ENCODE measurements at regions not wholly inside any gene's neighbourhood (a gene's known extent, or its start where the extent isn't known, plus 50 kb on each side); places are given as distances from the start of the nearest gene placed in this dataset.

DNA sequence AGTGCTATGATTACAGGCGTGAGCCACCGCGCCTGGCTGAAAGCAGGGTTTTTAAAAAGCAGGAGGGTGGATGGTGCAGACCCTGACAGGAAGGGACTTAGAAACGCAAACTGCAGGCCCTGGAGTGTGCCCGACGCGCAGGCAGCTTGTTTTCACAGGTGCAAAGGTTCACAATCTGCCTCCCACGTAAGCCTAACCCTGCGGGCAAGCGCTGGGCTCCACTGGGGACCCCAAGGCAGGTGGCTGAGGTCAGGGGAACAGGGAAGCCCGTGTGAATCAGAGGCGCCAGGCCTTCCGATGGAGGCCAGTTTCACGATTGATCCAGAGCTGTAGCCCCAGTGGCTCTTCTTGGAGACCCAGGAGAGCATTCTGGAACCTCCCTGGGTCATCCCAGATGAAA lies 256.3 kb downstream of the BRD1 start:
- Mint-ChIP-seq H3K36me3 (ENCODE audit: low read depth) (no peaks in the 10 kb centered on the region), H3K27ac (no peak overlapping the region), H3K4me3 (no peak overlapping the region), H3K9me3 (no peaks in the 10 kb centered on the region), H3K27me3 (ENCODE audit: low read depth) (peaks cover 6% of the 10 kb centered on the region), H3K4me1 (no peaks in the 10 kb centered on the region)
- TF ChIP-seq, protein P1, sequence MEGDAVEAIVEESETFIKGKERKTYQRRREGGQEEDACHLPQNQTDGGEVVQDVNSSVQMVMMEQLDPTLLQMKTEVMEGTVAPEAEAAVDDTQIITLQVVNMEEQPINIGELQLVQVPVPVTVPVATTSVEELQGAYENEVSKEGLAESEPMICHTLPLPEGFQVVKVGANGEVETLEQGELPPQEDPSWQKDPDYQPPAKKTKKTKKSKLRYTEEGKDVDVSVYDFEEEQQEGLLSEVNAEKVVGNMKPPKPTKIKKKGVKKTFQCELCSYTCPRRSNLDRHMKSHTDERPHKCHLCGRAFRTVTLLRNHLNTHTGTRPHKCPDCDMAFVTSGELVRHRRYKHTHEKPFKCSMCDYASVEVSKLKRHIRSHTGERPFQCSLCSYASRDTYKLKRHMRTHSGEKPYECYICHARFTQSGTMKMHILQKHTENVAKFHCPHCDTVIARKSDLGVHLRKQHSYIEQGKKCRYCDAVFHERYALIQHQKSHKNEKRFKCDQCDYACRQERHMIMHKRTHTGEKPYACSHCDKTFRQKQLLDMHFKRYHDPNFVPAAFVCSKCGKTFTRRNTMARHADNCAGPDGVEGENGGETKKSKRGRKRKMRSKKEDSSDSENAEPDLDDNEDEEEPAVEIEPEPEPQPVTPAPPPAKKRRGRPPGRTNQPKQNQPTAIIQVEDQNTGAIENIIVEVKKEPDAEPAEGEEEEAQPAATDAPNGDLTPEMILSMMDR (IDR thresholded peaks at IDR 0.05; ENCODE audit: unreplicated experiment in 3 of 3), result no peak

DNA sequence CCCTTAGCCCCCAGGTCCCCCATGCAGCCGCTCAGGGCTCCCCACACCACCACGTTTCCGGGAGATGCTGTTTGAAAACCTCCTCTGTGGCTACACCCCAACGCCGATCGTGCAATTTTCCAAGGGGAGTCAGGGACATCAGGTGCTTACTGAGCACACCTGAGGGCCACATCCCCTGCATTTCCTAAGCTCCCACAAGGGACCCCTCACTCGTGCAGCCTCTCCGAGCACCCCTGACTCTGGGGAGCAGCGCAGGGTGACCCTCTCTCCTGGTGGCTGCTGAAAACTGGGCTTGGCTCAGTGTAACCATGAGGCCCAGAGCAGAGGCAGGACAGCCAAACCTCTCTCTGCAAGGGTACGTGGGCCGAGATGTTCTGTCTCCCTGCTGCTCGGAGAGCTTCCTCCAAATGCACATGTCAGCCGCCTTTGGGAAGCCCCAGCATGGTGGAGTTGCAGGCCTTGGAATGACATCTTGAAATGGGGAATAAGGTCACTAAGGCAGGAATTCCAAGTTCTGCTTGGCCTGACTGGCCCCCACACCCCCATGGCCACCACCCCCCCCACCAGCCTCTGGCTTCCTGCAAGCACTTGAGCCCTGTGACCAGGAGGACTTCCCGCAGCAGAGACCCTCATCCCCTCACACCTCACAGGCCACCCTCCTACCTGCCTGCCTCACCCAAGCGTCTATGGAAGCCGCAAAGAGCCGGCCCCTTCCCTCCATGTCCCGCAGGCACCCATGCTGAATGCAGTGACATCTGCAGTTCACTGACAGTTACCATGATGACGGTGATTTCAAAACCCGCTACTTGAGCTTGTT lies 257.4 kb downstream of the BRD1 start:
- peaks cover 5% of the 10 kb centered on the region for H3K27me3 Mint-ChIP-seq (ENCODE audit: low read depth)
- no peaks in the 10 kb centered on the region for H3K4me1 Mint-ChIP-seq
- no peak overlapping the region for H3K27ac Mint-ChIP-seq
- TF ChIP-seq, protein P1 (IDR thresholded peaks at IDR 0.05; ENCODE audit: unreplicated experiment in 3 of 3), result no peak
- no peaks in the 10 kb centered on the region for H3K9me3 Mint-ChIP-seq
- no peak overlapping the region for H3K4me3 Mint-ChIP-seq
- no peaks in the 10 kb centered on the region for H3K36me3 Mint-ChIP-seq (ENCODE audit: low read depth)

DNA sequence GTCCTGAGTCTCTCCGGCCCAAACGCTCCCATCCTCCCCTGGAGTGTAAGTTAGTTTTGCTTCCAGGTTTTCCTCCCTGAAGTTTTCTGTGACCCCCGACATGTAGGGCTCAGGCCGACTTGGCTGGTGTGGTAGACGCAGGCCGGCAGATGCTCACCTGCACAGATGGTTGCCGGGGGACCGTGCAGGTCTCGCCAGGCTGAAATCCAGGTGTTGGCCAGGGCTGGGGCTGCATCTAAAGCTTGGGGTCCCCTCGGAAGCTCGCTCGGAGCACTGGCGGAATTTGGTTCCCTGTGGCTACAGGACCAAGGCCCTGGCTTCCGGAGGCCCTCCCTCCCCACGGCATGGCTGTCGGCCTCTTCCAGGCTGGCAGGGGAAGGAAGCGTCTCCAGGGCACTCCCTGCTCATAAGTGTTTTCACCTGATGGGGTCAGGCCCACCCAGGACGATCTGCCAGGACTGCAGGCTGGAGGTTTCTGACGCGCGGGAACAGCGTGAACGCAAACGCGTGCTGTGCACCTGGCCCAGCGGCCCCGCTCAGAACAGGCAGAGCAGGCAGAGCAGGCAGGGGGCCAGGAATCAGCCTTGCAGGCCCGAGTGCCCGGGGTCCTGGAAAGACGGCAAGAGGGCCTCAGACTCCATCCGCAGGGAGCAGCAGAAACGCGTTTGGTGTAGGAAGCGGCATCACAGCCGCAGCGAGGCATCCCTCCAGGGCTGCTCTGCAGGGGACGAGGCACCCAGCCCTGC lies 258.2 kb downstream of the BRD1 start:
- no peaks in the 10 kb centered on the region for H3K9me3 Mint-ChIP-seq
- TF ChIP-seq, protein P1 (IDR thresholded peaks at IDR 0.05; ENCODE audit: unreplicated experiment in 3 of 3), result no peak
- no peaks in the 10 kb centered on the region for H3K36me3 Mint-ChIP-seq (ENCODE audit: low read depth)
- no peak overlapping the region for H3K27ac Mint-ChIP-seq
- peaks cover 5% of the 10 kb centered on the region for H3K27me3 Mint-ChIP-seq (ENCODE audit: low read depth)
- no peak overlapping the region for H3K4me3 Mint-ChIP-seq
- H3K4me1 Mint-ChIP-seq, result no peaks in the 10 kb centered on the region

DNA sequence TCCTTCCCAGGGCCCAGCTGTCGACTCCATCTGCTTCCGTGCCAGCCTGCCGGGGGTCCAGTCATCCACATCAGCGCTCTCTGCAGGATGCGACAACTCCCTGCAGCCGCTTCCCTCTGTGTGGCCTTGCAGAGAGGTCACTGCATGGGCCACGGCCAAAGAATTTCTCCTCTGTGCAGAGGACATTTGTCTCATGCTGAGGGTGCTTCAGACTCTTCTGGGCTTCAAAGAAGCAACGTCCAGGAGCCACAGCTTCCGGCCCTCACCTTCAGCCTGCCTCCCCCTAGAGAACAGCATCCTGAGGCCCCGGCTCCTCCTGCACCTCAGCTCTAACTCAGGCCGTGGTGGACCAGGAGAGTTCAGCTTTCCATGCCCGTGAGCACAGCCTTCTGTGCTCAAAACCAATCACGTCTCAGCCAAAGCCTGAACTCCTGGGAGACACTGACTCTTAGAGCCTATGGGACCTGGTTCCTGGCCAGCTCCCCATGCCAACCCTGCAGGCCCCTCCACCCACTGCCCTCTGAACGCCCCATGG lies 258.9 kb downstream of the BRD1 start:
- Mint-ChIP-seq H3K4me3 (no peak overlapping the region), H3K27ac (no peak overlapping the region), H3K9me3 (no peaks in the 10 kb centered on the region), H3K27me3 (ENCODE audit: low read depth) (peaks cover 6% of the 10 kb centered on the region), H3K36me3 (ENCODE audit: low read depth) (no peaks in the 10 kb centered on the region), H3K4me1 (no peaks in the 10 kb centered on the region)
- TF ChIP-seq, protein P1 (IDR thresholded peaks at IDR 0.05; ENCODE audit: unreplicated experiment in 3 of 3), result no peak

DNA sequence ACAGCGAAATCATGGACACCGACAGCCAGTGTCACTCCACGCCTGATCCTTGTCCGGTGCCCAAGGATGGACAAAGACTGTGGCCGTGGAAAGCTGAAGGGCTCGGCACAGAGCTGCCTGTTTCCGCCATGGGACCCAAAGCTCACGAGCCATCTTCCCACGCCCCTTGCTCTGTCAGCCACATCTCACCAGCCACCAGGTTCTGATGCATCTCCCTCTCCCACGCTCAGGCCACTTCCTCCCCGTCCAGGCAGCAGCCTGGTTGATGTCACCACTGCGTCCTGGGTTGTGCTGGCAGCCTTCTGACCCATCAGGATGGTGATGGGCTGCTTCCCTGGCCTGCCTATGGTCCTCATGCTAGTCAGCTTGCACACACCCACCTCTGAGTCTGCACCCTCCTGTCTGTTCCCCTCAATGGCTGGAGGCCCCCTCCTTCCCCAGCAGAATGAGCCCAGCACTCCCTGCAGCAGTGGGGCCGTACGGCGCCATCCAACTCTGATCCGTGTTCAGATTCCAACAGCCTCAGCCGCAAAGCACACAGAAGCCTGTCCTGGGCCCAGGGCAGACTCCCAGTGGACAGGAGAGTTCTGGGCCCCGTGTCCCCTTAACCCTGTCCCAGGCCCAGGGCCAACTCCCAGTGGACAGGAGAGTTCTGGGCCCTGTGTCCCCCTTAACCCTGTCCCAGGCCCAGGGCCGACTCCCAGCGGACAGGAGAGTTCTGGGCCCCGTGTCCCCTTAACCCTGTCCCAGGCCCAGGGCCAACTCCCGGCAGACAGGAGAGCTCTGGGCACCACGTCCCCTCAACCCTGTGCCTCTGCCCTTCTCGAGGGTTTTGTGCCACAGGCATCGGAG lies 259.5 kb downstream of the BRD1 start:
- no peak overlapping the region for H3K27ac Mint-ChIP-seq
- no peaks in the 10 kb centered on the region for H3K4me1 Mint-ChIP-seq
- no peak overlapping the region for H3K4me3 Mint-ChIP-seq
- TF ChIP-seq, protein P1 (IDR thresholded peaks at IDR 0.05; ENCODE audit: unreplicated experiment in 3 of 3), result no peak
- peaks cover 6% of the 10 kb centered on the region for H3K27me3 Mint-ChIP-seq (ENCODE audit: low read depth)
- no peaks in the 10 kb centered on the region for H3K9me3 Mint-ChIP-seq
- no peaks in the 10 kb centered on the region for H3K36me3 Mint-ChIP-seq (ENCODE audit: low read depth)

Measured in nephron (organoid).